ENCODE measurements at regions not wholly inside any gene's neighbourhood (a gene's known extent, or its start where the extent isn't known, plus 50 kb on each side); places are given as distances from the start of the nearest gene placed in this dataset.

DNA sequence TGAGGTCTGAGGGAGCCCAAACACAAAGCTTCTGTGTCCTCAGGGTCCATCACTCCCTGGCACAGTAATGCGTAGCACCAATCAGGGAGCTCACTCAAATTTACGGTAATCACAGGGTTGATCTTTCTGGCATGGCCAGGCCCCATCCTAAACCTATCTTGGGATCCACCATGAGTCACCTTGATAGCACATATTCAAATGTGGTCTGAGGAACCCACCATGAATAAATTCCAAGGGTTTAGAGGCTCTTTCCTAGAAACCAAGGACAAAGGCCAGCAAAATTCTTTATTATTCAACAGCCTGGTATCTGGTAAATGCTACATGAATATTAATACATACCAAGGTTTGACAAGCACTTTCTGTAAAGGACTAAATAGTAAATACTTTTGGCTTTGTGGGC, 254.5 kb downstream of the TLR4 start:
- H3K9me3 ChIP-seq = no peaks in the 10 kb centered on the region
- intact Hi-C loops (cut with DNase I; ENCODE audit: low total_unique reads) = no loop called here
- H3K27me3 ChIP-seq = no peaks in the 10 kb centered on the region
- H3K4me1 ChIP-seq = no peaks in the 10 kb centered on the region
- no peak for TF ChIP-seq POLR2A (IDR thresholded peaks at IDR 0.05)
- TF ChIP-seq, protein P1, sequence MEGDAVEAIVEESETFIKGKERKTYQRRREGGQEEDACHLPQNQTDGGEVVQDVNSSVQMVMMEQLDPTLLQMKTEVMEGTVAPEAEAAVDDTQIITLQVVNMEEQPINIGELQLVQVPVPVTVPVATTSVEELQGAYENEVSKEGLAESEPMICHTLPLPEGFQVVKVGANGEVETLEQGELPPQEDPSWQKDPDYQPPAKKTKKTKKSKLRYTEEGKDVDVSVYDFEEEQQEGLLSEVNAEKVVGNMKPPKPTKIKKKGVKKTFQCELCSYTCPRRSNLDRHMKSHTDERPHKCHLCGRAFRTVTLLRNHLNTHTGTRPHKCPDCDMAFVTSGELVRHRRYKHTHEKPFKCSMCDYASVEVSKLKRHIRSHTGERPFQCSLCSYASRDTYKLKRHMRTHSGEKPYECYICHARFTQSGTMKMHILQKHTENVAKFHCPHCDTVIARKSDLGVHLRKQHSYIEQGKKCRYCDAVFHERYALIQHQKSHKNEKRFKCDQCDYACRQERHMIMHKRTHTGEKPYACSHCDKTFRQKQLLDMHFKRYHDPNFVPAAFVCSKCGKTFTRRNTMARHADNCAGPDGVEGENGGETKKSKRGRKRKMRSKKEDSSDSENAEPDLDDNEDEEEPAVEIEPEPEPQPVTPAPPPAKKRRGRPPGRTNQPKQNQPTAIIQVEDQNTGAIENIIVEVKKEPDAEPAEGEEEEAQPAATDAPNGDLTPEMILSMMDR (IDR thresholded peaks at IDR 0.05) = no peak
- no peak overlapping the region for H3K27ac ChIP-seq
- DNase-seq = no peak
- no peak overlapping the region for H3K4me3 ChIP-seq
- H3K36me3 ChIP-seq = no peaks in the 10 kb centered on the region

- H3K4me3 ChIP-seq = no peak overlapping the region
- no peaks in the 10 kb centered on the region for H3K36me3 ChIP-seq
- no peak for DNase-seq
- no peaks in the 10 kb centered on the region for H3K9me3 ChIP-seq
- H3K27me3 ChIP-seq = no peaks in the 10 kb centered on the region
- intact Hi-C loops (cut with DNase I; ENCODE audit: low total_unique reads) = no loop called here
- H3K27ac ChIP-seq = no peak overlapping the region
- no peak for TF ChIP-seq POLR2A (IDR thresholded peaks at IDR 0.05)
- TF ChIP-seq, protein P1 (IDR thresholded peaks at IDR 0.05) = no peak
- no peaks in the 10 kb centered on the region for H3K4me1 ChIP-seq
Measured at GRCh38 chr9:117963493-117964090, 259.4 kb downstream of the TLR4 start.

DNA sequence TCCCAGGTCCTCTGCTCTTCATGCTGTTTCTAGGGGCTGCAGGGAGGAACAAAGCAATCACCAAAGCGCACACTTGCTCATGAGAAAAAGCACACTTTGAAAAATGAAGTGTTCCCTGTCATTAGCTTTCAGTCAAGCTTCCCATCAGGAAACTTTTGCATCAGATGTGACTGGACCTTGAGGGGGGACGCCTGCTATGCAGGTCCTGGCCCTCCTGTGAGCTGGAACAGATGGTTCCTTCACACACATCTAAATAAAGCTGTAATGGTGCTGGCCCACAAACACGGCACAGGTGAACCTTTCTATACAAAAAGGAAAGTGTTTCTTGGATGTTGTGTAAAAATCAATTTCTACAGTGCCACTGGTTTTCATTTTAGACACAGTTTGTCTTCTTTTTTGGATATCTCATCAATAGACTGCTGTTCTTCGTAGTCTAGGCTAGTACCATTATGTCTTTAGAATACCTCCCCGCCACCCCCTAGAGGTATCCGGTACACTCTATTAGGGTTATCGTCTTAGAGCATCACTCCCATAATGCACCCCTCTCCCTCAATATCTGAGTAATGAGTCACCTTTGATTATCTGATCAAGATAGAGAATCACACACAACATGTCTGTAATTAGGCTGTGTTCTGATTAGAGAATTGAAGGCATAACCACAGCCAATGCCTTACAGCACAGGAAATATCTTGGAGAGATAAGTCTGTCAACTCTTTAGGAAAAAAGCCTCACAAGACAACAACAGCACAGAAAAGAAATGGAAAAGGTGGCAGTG, 266.3 kb downstream of the TLR4 start:
- H3K4me3 ChIP-seq = no peak overlapping the region
- no peaks in the 10 kb centered on the region for H3K4me1 ChIP-seq
- TF ChIP-seq, protein P1 (IDR thresholded peaks at IDR 0.05) = no peak
- no peaks in the 10 kb centered on the region for H3K9me3 ChIP-seq
- DNase-seq = no peak
- H3K36me3 ChIP-seq = no peaks in the 10 kb centered on the region
- no peaks in the 10 kb centered on the region for H3K27me3 ChIP-seq
- no peak overlapping the region for H3K27ac ChIP-seq
- intact Hi-C loops (cut with DNase I; ENCODE audit: low total_unique reads) = no loop called here

DNA sequence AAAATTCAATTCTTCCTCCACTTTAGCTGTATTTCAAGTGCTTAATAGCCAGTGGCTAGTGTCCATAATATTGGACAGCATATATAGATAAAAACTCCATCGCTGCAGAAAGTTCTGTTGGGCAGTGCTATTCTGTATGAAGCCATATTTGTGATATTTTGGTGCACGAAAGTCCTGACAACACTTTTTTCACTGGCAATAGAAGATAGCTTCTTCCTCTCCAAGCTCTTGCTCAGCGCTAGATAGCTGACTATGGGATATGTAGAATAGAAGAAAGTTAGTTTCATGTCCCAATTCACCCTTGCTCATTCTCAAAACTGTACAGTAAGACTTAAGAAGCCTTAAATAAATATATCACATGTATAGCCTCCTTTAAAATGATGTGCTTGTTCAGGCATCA, 269.9 kb downstream of the TLR4 start:
- H3K4me1 ChIP-seq = no peaks in the 10 kb centered on the region
- no peaks in the 10 kb centered on the region for H3K9me3 ChIP-seq
- no peak for DNase-seq
- H3K27me3 ChIP-seq = no peaks in the 10 kb centered on the region
- intact Hi-C loops (cut with DNase I; ENCODE audit: low total_unique reads) = no loop called here
- TF ChIP-seq POLR2A (IDR thresholded peaks at IDR 0.05) = no peak
- TF ChIP-seq, protein P1 (IDR thresholded peaks at IDR 0.05) = no peak
- no peak overlapping the region for H3K4me3 ChIP-seq
- H3K36me3 ChIP-seq = no peaks in the 10 kb centered on the region
- H3K27ac ChIP-seq = no peak overlapping the region

DNA sequence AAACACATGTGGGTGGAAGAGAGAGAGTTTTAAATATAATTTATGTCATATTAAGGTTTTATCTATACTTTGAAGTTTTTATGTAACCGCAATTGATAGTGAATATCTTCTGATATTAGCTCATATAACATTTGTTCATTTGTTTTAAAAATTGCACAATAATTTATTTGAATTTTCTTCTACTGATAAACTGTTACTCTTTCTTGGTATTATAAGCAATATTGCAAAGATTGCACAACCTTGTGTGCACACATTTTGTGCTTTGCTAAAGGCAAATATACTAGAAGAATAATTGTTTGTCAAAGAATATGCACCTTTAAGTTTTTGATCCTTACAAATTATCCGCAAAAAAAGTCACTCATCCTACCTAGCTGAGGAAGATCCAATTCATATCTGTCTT, 275.7 kb downstream of the TLR4 start:
- no peak for DNase-seq
- intact Hi-C loops (cut with DNase I; ENCODE audit: low total_unique reads) = no loop called here
- Histone ChIP-seq H3K27ac (no peak overlapping the region), H3K9me3 (no peaks in the 10 kb centered on the region), H3K36me3 (no peaks in the 10 kb centered on the region), H3K27me3 (peaks cover 0 to 3% of the 10 kb centered on the region in 2 donors), H3K4me1 (no peaks in the 10 kb centered on the region), H3K4me3 (no peak overlapping the region)
- TF ChIP-seq POLR2A (IDR thresholded peaks at IDR 0.05) = no peak
- TF ChIP-seq, protein P1 (IDR thresholded peaks at IDR 0.05) = no peak
